Naive thymus-derived CD4-positive, alpha-beta T cell (primary cell): ENCODE measurements at regions not wholly inside any gene's neighbourhood (a gene's known extent, or its start where the extent isn't known, plus 50 kb on each side); places are given as distances from the start of the nearest gene placed in this dataset.
"Not testable (repeated sequence)": the region's sequence is repeated elsewhere in the genome, so short reads cannot be mapped to it uniquely, and the experiment has no call there.

Experiments
- ATAC-seq: fragments of 150-1000 bp; cut with Tn5 transposase; 2 replicates; pipeline ENCODE4 v1.10.0; 2021; ENCODE audit warnings: mild to moderate bottlenecking, moderate library complexity
- CTCF ChIA-PET: fragments of 350-600 bp; sonication (Branson Sonifier 250); formaldehyde crosslinking; loops from one replicate; lab custom pipeline; 2021; ENCODE audit warnings: antibody characterized with exemption; lab: Charles Lee
- POLR2A ChIA-PET: fragments of 350-600 bp; sonication (Branson Sonifier 250); formaldehyde crosslinking; loops from one replicate; lab custom pipeline; 2021; ENCODE audit warnings: antibody characterized with exemption, inconsistent platforms; lab: Charles Lee
- DNase-seq, 9 donors: peaks; one replicate each; pipeline versions ENCODE4 v3.0.0 to v3.0.0-alpha.2; 2020 to 2022; ENCODE audit warnings: mixed read lengths in 1 of 9
- H3K27ac ChIP-seq: one replicate; pipeline ENCODE4 v1.7.0; 2013; ENCODE audit warnings: mild to moderate bottlenecking, low read depth, low read length, moderate library complexity
- H3K27me3 ChIP-seq, 2 donors: one replicate each; pipeline ENCODE4 v1.7.0; 2013; ENCODE audit warnings: low read length in 2 of 2, mild to moderate bottlenecking in 2 of 2, moderate library complexity in 2 of 2; ENCODE audit not compliant: control insufficient read depth in 2 of 2, insufficient read depth in 2 of 2
- H3K36me3 ChIP-seq, 3 experiments: 1 replicate in 2 of 3; 2 replicates in 1 of 3; pipeline ENCODE4 v1.7.0; 2013; ENCODE audit warnings: low read length in 3 of 3, mild to moderate bottlenecking in 3 of 3, moderate library complexity in 1 of 3; ENCODE audit not compliant: insufficient read depth in 3 of 3, control insufficient read depth in 2 of 3
- H3K4me1 ChIP-seq, 2 donors: one replicate each; pipeline ENCODE4 v1.7.0; 2013; ENCODE audit warnings: low read length in 2 of 2, mild to moderate bottlenecking in 2 of 2, moderate library complexity in 1 of 2; ENCODE audit not compliant: control insufficient read depth in 2 of 2, insufficient read depth in 2 of 2
- H3K4me3 ChIP-seq: 2 replicates; pipeline ENCODE4 v1.7.0; 2013; ENCODE audit warnings: mild to moderate bottlenecking, low read length
- H3K9me3 ChIP-seq, 3 experiments: 1 replicate in 2 of 3; 2 replicates in 1 of 3; pipeline ENCODE4 v1.7.0; 2013; ENCODE audit warnings: low read length in 3 of 3; ENCODE audit not compliant: control insufficient read depth in 2 of 3
- H3K27ac Mint-ChIP-seq, 9 donors: one replicate each; pipeline ENCODE4 v1.8.0; 2020 to 2022; ENCODE audit warnings: mixed read lengths in 9 of 9, mild to moderate bottlenecking in 8 of 9, moderate library complexity in 5 of 9, inconsistent platforms in 2 of 9
- H3K27me3 Mint-ChIP-seq, 5 donors: one replicate each; pipeline ENCODE4 v1.8.0; 2021 to 2022; ENCODE audit warnings: mixed read lengths in 5 of 5, mild to moderate bottlenecking in 1 of 5
- H3K36me3 Mint-ChIP-seq, 5 donors: one replicate each; pipeline ENCODE4 v1.8.0; 2020 to 2022; ENCODE audit warnings: mixed read lengths in 5 of 5, mild to moderate bottlenecking in 3 of 5, inconsistent platforms in 1 of 5
- H3K4me1 Mint-ChIP-seq, 7 donors: one replicate each; pipeline ENCODE4 v1.8.0; 2020 to 2022; ENCODE audit warnings: mixed read lengths in 7 of 7, mild to moderate bottlenecking in 3 of 7, inconsistent platforms in 1 of 7
- H3K4me3 Mint-ChIP-seq, 10 donors: one replicate each; pipeline ENCODE4 v1.8.0; 2020 to 2022; ENCODE audit warnings: mild to moderate bottlenecking in 10 of 10, mixed read lengths in 10 of 10, moderate library complexity in 6 of 10, inconsistent platforms in 2 of 10
- H3K9me3 Mint-ChIP-seq, 11 donors: one replicate each; pipeline ENCODE4 v1.8.0; 2020 to 2022; ENCODE audit warnings: mixed read lengths in 11 of 11, mild to moderate bottlenecking in 4 of 11, inconsistent platforms in 1 of 11, moderate library complexity in 1 of 11
- intact Hi-C, 2 donors: fragments of 100-400 bp; cut with micrococcal nuclease; formaldehyde crosslinking; loops; one replicate each; pipeline ENCODE4 v1.15.1; 2023

DNA sequence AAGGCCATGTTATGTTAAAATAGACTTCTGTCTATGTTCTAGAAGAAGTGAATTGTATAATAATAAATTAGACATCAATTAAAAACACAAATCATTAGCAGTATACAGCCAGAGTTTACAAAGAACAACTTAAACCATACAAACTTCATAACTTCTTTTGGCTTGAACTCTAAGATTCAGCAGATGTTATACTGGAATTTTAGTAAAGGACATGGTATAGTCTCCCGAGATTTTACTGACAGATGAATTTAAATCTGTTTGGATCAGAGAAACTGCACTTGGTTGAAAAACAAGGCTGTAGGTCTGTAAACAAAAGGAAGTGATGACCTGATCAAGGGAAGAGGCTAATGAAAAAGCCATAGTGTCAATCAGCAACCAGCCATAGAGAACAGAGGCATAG is 132.6 kb upstream of the TBX18 start:
- ChIA-PET POLR2A (no interaction called here), CTCF (no interaction called here)
- DNase-seq (no peak), ATAC-seq (no peak)
- H3K27me3 Mint-ChIP-seq: no peaks in the 10 kb centered on the region
- intact Hi-C loops: no loop called here
- H3K27ac ChIP-seq: no peak overlapping the region
- no peak overlapping the region for H3K4me3 ChIP-seq
- H3K36me3 Mint-ChIP-seq: no peaks in the 10 kb centered on the region
- no peaks in the 10 kb centered on the region for H3K27me3 ChIP-seq
- H3K27ac Mint-ChIP-seq: no peak overlapping the region
- no peaks in the 10 kb centered on the region for H3K4me1 Mint-ChIP-seq
- no peaks in the 10 kb centered on the region for H3K9me3 ChIP-seq
- H3K9me3 Mint-ChIP-seq: peaks cover 0 to 12% (median 0%) of the 10 kb centered on the region in 11 donors
- H3K4me1 ChIP-seq: no peaks in the 10 kb centered on the region
- H3K4me3 Mint-ChIP-seq: no peak overlapping the region
- H3K36me3 ChIP-seq: no peaks in the 10 kb centered on the region

DNA sequence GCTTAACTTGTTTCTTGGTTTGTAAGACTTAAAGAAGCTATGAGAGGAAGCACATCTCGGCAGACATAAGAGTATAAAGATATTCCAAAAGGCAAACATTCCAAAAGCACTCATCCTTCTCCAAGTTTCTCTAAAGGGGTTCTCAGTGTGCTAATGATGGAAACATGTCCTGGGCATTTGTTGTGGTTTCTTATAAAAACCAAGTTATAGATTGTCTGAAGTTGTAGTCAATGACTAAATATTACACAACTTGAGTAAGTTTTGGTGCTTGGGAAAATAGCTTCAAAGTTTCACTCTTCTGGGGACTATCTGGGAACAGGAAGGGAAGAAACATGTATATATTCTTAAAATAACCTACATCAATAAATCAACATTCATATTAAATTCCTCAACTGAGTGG is 128.3 kb upstream of the TBX18 start:
- no peaks in the 10 kb centered on the region for H3K27me3 Mint-ChIP-seq
- Histone ChIP-seq H3K27me3 (no peaks in the 10 kb centered on the region), H3K9me3 (no peaks in the 10 kb centered on the region), H3K4me3 (no peak overlapping the region), H3K27ac (no peak overlapping the region), H3K36me3 (no peaks in the 10 kb centered on the region), H3K4me1 (no peaks in the 10 kb centered on the region)
- ChIA-PET POLR2A (no interaction called here), CTCF (no interaction called here)
- ATAC-seq (no peak), DNase-seq (no peak)
- no peak overlapping the region for H3K27ac Mint-ChIP-seq
- no peaks in the 10 kb centered on the region for H3K36me3 Mint-ChIP-seq
- peaks cover 0 to 8% (median 0%) of the 10 kb centered on the region in 11 donors for H3K9me3 Mint-ChIP-seq
- H3K4me1 Mint-ChIP-seq: no peaks in the 10 kb centered on the region
- intact Hi-C loops: no loop called here
- no peak overlapping the region for H3K4me3 Mint-ChIP-seq

DNA sequence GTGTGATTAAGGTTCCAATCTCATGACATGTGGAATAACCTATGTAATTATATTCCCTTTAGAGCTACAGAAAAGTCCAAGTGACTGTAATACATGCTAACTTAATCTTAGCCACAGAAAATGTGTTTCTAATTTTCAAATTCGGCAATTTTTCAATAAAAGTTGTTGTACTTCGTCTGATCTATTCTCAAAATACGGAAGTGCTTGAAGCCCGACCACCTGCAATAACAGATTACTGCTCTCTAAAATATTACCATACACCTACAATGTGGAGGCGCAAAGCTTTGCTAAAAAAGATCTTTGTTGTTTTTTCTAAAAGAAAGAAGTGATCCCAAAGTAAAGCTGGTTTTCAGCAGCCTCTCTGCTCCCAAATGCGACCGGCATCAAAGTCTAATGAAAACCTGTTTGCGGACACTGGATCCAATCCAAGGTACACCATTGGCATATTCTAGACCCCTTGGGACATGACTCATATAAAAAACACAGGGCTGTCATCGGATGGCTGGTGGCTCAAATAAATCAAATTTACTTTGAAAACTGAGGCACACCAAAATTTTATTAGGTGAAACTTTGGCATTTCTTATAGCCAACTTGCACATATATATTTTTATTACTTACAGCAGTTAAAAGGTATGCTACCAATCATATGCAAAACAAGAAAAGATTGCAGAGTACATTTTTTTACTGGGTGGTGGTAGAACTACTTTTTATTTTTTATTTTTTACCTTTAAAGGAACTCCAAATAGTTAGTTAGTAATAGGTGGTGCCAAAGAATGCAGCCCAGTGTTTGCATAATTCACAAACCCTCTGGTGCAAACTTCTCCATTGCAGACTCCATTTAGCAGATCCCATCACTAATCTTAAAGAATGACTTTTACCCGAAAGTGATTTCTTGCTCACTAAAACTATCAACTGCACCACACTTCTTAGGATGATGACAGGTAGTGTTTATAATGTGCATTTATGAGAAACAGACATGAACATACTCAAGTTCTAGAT is 118.7 kb upstream of the TBX18 start:
- ChIA-PET POLR2A (no interaction called here), CTCF (no interaction called here)
- H3K27ac Mint-ChIP-seq: no peak overlapping the region
- H3K4me1 Mint-ChIP-seq: no peaks in the 10 kb centered on the region
- no peak overlapping the region for H3K4me3 Mint-ChIP-seq
- DNase-seq: no peak
- Histone ChIP-seq H3K36me3 (no peaks in the 10 kb centered on the region), H3K4me3 (no peak overlapping the region), H3K27me3 (no peaks in the 10 kb centered on the region), H3K4me1 (no peaks in the 10 kb centered on the region), H3K9me3 (no peaks in the 10 kb centered on the region), H3K27ac (no peak overlapping the region)
- no peaks in the 10 kb centered on the region for H3K36me3 Mint-ChIP-seq
- no peak for ATAC-seq
- peaks cover 0 to 2% (median 0%) of the 10 kb centered on the region in 11 donors for H3K9me3 Mint-ChIP-seq
- no peaks in the 10 kb centered on the region for H3K27me3 Mint-ChIP-seq
- intact Hi-C loops: no loop called here

DNA sequence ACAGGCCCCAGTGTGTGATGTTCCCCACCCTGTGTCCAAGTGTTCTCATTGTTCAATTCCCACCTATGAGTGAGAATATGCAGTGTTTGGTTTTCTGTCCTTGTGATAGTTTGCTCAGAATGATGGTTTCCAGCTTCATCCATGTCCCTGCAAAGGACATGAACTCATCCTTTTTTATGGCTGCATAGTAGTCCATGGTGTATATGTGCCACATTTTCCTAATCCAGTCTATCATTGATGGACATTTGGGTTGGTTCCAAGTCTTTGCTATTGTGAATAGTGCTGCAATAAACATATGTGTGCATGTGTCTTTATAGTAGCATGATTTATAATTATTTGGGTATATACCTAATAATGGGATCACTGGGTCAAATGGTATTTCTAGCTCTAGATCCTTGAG is 115.0 kb upstream of the TBX18 start:
- H3K36me3 ChIP-seq, CTCF ChIA-PET, H3K4me1 Mint-ChIP-seq, H3K9me3 ChIP-seq, ATAC-seq, H3K4me3 ChIP-seq, H3K27ac ChIP-seq, H3K9me3 Mint-ChIP-seq, H3K27me3 ChIP-seq, intact Hi-C loops, H3K4me3 Mint-ChIP-seq, H3K36me3 Mint-ChIP-seq, POLR2A ChIA-PET, H3K4me1 ChIP-seq, DNase-seq, H3K27ac Mint-ChIP-seq, H3K27me3 Mint-ChIP-seq: not testable (repeated sequence)

DNA sequence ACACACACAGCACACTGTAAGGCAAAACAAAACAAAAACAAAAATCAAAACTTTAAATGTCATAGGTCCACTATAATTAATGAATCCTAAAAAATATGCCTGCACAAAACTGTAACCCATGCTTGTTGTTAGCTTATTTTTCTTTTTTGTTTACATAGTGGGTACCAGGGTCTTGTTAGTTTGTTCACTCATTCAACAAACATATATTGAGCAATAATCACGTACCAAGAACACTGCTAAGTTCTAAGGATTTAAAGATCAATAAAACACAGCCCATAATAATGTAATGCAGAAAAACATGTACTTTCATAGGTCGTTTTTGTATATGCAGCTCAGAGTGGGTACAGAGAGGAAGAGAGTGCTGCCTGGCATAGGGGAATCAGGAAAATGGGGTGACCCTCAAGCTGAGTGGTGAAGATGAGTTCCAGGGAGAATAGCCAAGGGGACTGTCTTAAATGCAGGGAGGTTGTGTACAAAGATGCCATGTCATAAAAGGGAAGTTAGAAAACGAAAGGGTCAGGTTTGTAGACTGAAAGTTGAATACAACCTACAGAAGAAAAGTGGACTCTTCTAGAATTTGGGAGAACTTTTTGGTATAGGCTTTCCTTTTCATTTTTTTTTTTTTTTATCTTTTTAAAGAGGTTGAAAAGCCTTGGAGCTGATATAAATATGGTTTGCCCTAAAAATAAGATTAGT is 113.3 kb upstream of the TBX18 start:
- Histone ChIP-seq H3K36me3 (no peaks in the 10 kb centered on the region), H3K27me3 (no peaks in the 10 kb centered on the region), H3K4me1 (no peaks in the 10 kb centered on the region), H3K9me3 (no peaks in the 10 kb centered on the region), H3K4me3 (no peak overlapping the region), H3K27ac (no peak overlapping the region)
- no peaks in the 10 kb centered on the region for H3K27me3 Mint-ChIP-seq
- no peak overlapping the region for H3K27ac Mint-ChIP-seq
- no peak for ATAC-seq
- ChIA-PET POLR2A (no interaction called here), CTCF (no interaction called here)
- no peak for DNase-seq
- no peak overlapping the region for H3K4me3 Mint-ChIP-seq
- H3K9me3 Mint-ChIP-seq: peaks cover 0 to 10% (median 3%) of the 10 kb centered on the region in 11 donors
- no peaks in the 10 kb centered on the region for H3K4me1 Mint-ChIP-seq
- H3K36me3 Mint-ChIP-seq: no peaks in the 10 kb centered on the region
- intact Hi-C loops: no loop called here

DNA sequence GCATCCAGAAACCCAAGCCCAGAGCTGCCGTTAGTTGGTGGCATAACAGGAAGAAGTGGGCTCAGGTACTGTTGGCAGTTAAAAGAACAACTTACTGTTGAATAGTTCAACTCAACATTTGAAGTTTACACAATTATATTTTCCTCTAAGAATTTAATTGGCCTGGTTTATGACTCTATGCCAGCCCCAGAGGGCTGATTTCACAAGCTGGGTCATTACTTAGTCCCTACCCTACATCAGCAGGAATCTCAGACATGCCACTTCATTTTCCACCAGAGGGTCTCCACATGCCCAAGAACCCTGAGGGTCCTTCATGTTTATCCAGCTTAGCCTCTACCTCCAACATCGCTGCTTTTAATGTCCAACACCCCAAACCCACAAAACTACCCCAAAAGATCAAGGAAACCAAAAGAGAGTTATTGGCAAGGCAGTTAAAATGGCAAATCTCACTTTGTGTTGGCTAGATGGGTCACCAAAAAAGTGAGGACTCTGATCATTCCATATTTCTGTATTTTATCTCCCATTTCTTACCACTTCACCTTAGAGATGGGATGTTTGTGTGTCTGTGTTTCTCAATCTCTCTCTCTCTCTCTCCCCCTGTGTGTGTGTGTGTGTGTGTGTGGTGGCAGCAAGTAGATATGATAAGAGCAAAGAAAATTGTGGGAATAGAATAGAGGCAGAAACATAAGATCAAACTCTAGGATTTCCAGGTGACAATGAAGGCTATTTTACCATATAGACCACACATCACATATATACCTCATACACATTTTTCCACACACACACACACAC is 112.5 kb upstream of the TBX18 start:
- no peaks in the 10 kb centered on the region for H3K27me3 ChIP-seq
- no peaks in the 10 kb centered on the region for H3K4me1 Mint-ChIP-seq
- no peak for DNase-seq
- no peak for ATAC-seq
- H3K4me3 Mint-ChIP-seq: no peak overlapping the region
- H3K27me3 Mint-ChIP-seq: no peaks in the 10 kb centered on the region
- H3K27ac Mint-ChIP-seq: no peak overlapping the region
- H3K4me3 ChIP-seq: no peak overlapping the region
- CTCF ChIA-PET: no interaction called here
- no peaks in the 10 kb centered on the region for H3K36me3 ChIP-seq
- POLR2A ChIA-PET: no interaction called here
- H3K27ac ChIP-seq: no peak overlapping the region
- no peaks in the 10 kb centered on the region for H3K9me3 ChIP-seq
- intact Hi-C loops: no loop called here
- no peaks in the 10 kb centered on the region for H3K4me1 ChIP-seq
- peaks cover 0 to 10% (median 3%) of the 10 kb centered on the region in 11 donors for H3K9me3 Mint-ChIP-seq
- H3K36me3 Mint-ChIP-seq: no peaks in the 10 kb centered on the region
